Mesendoderm (in vitro differentiated cells): ENCODE measurements at regions not wholly inside any gene's neighbourhood (a gene's known extent, or its start where the extent isn't known, plus 50 kb on each side); places are given as distances from the start of the nearest gene placed in this dataset.

ENCODE experiments used
- DNase-seq: peaks from one replicate; pipeline ENCODE4 v3.0.0; 2013
- H2AK5ac ChIP-seq: 2 replicates; pipeline ENCODE4 v1.6.1; 2013; ENCODE audit warnings: low read length, inconsistent platforms
- H2BK120ac ChIP-seq: 2 replicates; pipeline ENCODE4 v1.6.1; 2013; ENCODE audit warnings: low read depth, mild to moderate bottlenecking, low read length, moderate library complexity, mixed read lengths
- H2BK15ac ChIP-seq: replicated peaks from 2 replicates; pipeline ENCODE4 v1.6.1; 2013; ENCODE audit warnings: low read depth, mild to moderate bottlenecking, moderate library complexity
- H2BK5ac ChIP-seq: 2 replicates; pipeline ENCODE4 v1.6.1; 2013; ENCODE audit warnings: low read length, inconsistent platforms
- H3K18ac ChIP-seq: 2 replicates; pipeline ENCODE4 v1.6.1; 2013; ENCODE audit warnings: mild to moderate bottlenecking, low read length, mixed read lengths
- H3K23ac ChIP-seq: one replicate; pipeline ENCODE4 v1.6.1; 2013; ENCODE audit warnings: low read length
- H3K27ac ChIP-seq: 2 replicates; pipeline ENCODE4 v1.5.1; 2013; ENCODE audit warnings: low read depth, mild to moderate bottlenecking, inconsistent platforms, low read length, moderate library complexity
- H3K27me3 ChIP-seq: 2 replicates; pipeline ENCODE4 v1.6.1; 2013; ENCODE audit warnings: low read length, control low read depth, mild to moderate bottlenecking, inconsistent platforms; ENCODE audit not compliant: insufficient read depth, poor library complexity
- H3K36me3 ChIP-seq: 2 replicates; pipeline ENCODE4 v1.6.1; 2013; ENCODE audit warnings: low read length, inconsistent platforms; ENCODE audit not compliant: control insufficient read depth, insufficient read depth
- H3K4ac ChIP-seq: one replicate; pipeline ENCODE4 v1.6.1; 2013; ENCODE audit warnings: low read depth, mild to moderate bottlenecking, low read length, moderate library complexity
- H3K4me1 ChIP-seq: 2 replicates; pipeline ENCODE4 v1.6.1; 2013; ENCODE audit warnings: low read depth, low read length, inconsistent platforms; ENCODE audit not compliant: control insufficient read depth
- H3K4me2 ChIP-seq: 2 replicates; pipeline ENCODE4 v1.6.1; 2013; ENCODE audit warnings: low read length
- H3K4me3 ChIP-seq: 2 replicates; pipeline ENCODE4 v1.5.1; 2013; ENCODE audit warnings: mild to moderate bottlenecking, low read length
- H3K56ac ChIP-seq: one replicate; pipeline ENCODE4 v1.6.1; 2013; ENCODE audit warnings: low read length
- H3K79me1 ChIP-seq: 2 replicates; pipeline ENCODE4 v1.6.1; 2013; ENCODE audit warnings: low read length, inconsistent platforms
- H3K79me2 ChIP-seq: 2 replicates; pipeline ENCODE4 v1.6.1; 2013; ENCODE audit warnings: mild to moderate bottlenecking, low read length; ENCODE audit not compliant: control insufficient read depth, insufficient read depth
- H3K9ac ChIP-seq: 2 replicates; pipeline ENCODE4 v1.6.1; 2013; ENCODE audit warnings: low read length, inconsistent platforms
- H4K5ac ChIP-seq: one replicate; pipeline ENCODE4 v1.6.1; 2013; ENCODE audit warnings: low read length
- H4K8ac ChIP-seq: one replicate; pipeline ENCODE4 v1.6.1; 2013; ENCODE audit warnings: low read depth, mild to moderate bottlenecking, control low read depth, low read length, moderate library complexity
- WGBS: extraction: QIAGEN DNeasy Blood & Tissue Kit; methylation state at CpG from one replicate; pipeline ENCODE4 v1.1.7; 2013; ENCODE audit warnings: low lambda C conversion rate, missing lambda C conversion rate; ENCODE audit not compliant: insufficient coverage; ENCODE audit errors: extremely low coverage; 5-methylcytosine and 5-hydroxymethylcytosine counted together

DNA sequence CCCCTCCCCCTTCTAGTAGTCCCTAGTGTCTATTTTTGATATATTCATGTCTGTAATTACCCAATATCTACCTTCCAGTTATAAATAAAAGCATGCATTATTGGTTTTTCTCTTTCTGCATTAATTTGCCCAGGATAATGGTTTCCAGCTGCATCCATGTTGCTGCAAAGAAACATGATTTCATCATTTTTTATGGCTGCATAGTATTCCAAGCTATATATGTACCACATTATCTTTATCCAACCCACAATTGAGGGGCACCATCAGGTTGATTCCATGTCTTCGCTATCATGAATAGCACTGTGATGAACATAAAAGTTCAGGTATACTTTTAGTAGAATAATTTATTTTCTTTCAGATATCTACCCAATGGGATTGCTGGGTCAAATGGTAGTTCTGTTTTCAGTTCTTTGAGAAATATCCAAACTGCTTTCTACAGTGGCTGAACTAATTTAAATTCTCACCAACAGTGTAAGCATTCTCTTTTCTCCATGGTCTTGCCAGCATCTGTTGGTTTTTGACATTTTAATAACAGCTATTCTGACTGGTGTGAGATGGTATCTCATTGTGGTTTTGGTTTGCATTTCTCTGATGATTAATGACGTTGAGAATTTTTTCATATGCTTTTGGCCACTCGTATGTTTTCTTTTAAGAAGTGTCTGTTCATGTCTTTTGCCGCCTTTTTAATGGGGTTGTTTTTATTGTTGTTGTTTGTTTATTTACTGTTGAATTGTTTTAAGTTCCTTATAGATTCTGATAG is 746.1 kb upstream of the MEF2C start:
- H2BK5ac ChIP-seq, result no peak overlapping the region
- no peaks in the 10 kb centered on the region for H3K36me3 ChIP-seq
- H3K18ac ChIP-seq, result no peak overlapping the region
- no CpG with 5 or more reads among the region's 4 CpGs for WGBS
- no peak overlapping the region for H3K4ac ChIP-seq
- DNase-seq, result no peak
- no peak overlapping the region for H2BK15ac ChIP-seq
- no peak overlapping the region for H2AK5ac ChIP-seq
- H3K27me3 ChIP-seq, result no peaks in the 10 kb centered on the region
- no peaks in the 10 kb centered on the region for H3K4me1 ChIP-seq
- H4K5ac ChIP-seq, result no peak overlapping the region
- no peak overlapping the region for H3K23ac ChIP-seq
- no peaks in the 10 kb centered on the region for H3K79me2 ChIP-seq
- no peak overlapping the region for H3K4me2 ChIP-seq
- H3K4me3 ChIP-seq, result no peak overlapping the region
- no peak overlapping the region for H3K9ac ChIP-seq
- H3K79me1 ChIP-seq, result no peaks in the 10 kb centered on the region
- no peak overlapping the region for H4K8ac ChIP-seq
- no peak overlapping the region for H3K56ac ChIP-seq
- H3K27ac ChIP-seq, result no peak overlapping the region
- H2BK120ac ChIP-seq, result no peak overlapping the region

DNA sequence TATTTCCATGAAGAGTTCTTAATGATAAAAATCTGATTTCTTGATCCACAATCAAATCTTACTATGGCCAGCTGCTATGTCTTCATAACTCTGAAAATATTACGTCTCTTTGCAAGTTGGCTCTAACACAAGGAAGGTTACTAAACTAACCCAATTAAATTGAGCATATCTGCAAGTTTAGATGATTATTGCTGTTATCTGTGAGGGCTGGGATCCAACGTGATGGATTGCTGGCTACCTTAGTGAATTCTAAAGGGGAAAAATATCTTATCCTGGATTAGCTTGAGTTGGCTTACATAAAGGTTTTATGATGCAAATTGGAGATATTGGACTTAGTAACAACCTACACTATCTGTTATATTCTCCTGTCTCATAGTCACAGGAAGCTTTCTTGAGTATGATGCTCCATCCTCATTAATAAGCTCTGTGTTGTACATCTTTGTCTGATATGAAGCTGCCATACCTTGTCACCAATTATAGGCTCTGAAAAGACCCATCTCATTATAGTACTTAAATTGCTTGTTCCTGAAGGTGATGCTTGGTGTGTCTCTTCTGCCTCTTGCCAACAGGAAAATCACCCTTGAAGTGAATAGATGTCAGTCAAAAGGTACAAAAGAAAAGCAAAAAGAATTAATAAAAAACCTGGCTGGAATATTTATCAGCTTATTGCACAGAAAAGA is 733.0 kb upstream of the MEF2C start:
- H3K79me1 ChIP-seq, result no peaks in the 10 kb centered on the region
- H3K4me2 ChIP-seq, result no peak overlapping the region
- no peak overlapping the region for H2AK5ac ChIP-seq
- no peaks in the 10 kb centered on the region for H3K36me3 ChIP-seq
- H2BK5ac ChIP-seq, result no peak overlapping the region
- H3K9ac ChIP-seq, result no peak overlapping the region
- no peak overlapping the region for H3K27ac ChIP-seq
- no peak overlapping the region for H4K8ac ChIP-seq
- H2BK120ac ChIP-seq, result no peak overlapping the region
- no peak overlapping the region for H2BK15ac ChIP-seq
- H3K79me2 ChIP-seq, result no peaks in the 10 kb centered on the region
- no peaks in the 10 kb centered on the region for H3K27me3 ChIP-seq
- no peak for DNase-seq
- H4K5ac ChIP-seq, result no peak overlapping the region
- no peaks in the 10 kb centered on the region for H3K4me1 ChIP-seq
- H3K4ac ChIP-seq, result no peak overlapping the region
- no peak overlapping the region for H3K4me3 ChIP-seq
- no peak overlapping the region for H3K18ac ChIP-seq
- no peak overlapping the region for H3K56ac ChIP-seq
- no peak overlapping the region for H3K23ac ChIP-seq
- WGBS, result no CpG with 5 or more reads among the region's 2 CpGs

DNA sequence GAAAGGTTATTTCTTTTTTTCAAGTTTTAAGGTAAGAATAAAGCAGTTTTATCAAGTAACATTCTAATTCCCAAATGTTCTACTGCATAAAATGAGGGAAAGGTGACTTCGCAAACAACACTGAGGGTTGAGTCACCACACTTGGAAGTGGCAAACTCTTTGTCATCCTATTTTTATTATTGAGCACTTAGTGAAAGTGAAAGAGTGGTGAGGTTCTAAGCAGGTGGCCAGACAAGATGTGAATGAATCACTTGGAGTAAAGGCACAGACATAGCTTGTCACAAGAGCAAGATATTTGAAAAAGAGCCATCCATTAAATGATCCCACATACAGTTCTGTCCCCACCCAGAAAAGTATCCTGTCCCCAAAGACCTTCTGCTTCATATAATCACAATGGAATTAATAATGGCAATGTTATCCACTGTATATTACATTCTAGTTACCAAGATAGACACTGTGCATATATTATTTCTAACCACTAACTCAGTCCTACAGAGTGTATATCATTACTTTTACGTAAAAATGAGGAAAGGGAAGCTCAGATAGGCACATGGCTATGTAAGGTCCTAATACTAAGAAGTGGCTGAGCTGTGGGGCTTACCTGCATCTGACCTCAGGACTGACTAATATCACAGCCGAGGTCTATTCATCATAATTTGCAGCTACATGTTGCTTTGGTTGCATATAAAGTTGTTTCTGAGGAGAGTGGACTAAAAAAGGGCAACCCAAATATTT is 730.4 kb upstream of the MEF2C start:
- Histone ChIP-seq H2BK5ac (no peak overlapping the region), H3K56ac (no peak overlapping the region), H3K9ac (no peak overlapping the region), H3K27ac (no peak overlapping the region), H3K36me3 (no peaks in the 10 kb centered on the region), H3K79me1 (no peaks in the 10 kb centered on the region), H2AK5ac (no peak overlapping the region), H3K4me2 (no peak overlapping the region), H3K79me2 (no peaks in the 10 kb centered on the region), H3K18ac (no peak overlapping the region), H4K5ac (no peak overlapping the region), H3K27me3 (no peaks in the 10 kb centered on the region), H4K8ac (no peak overlapping the region), H2BK15ac (no peak overlapping the region), H3K4ac (no peak overlapping the region), H3K23ac (no peak overlapping the region), H2BK120ac (no peak overlapping the region), H3K4me3 (no peak overlapping the region), H3K4me1 (no peaks in the 10 kb centered on the region)
- no peak for DNase-seq
- no CpG with 5 or more reads among the region's 3 CpGs for WGBS

DNA sequence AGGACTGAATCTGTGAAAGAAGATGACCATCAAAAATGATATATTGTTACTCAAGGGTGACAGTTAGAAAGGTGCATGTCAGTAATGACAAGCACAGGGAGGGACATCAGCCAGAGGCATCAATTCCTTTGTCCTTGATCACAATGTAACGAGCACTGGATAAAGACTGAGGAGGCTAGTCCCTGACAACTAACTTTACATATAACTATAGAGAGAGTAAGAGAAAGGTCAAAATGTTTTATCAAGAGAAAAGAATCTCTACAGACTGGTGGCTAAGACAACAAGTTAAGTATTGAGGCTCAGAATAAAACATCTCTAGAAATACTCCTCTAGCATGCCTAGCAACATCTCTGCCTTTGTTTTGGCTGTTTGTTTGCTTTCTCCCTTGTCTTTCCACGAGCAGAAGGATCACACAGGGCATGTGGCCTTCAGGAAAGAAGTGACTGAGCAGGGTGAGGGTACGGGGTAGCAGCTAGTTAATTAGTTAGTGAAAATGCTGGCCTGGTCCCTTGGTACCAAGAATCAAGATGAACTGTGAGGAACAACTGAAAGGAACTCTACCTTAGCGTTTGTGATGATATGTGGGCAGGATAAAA is 724.1 kb upstream of the MEF2C start:
- H3K56ac ChIP-seq, result no peak overlapping the region
- H3K4me2 ChIP-seq, result no peak overlapping the region
- no peak overlapping the region for H3K27ac ChIP-seq
- H4K5ac ChIP-seq, result no peak overlapping the region
- H3K4me3 ChIP-seq, result no peak overlapping the region
- H3K4me1 ChIP-seq, result no peaks in the 10 kb centered on the region
- H4K8ac ChIP-seq, result no peak overlapping the region
- H3K27me3 ChIP-seq, result no peaks in the 10 kb centered on the region
- no peak overlapping the region for H3K4ac ChIP-seq
- H2BK120ac ChIP-seq, result no peak overlapping the region
- H3K9ac ChIP-seq, result no peak overlapping the region
- no peaks in the 10 kb centered on the region for H3K79me1 ChIP-seq
- H3K36me3 ChIP-seq, result no peaks in the 10 kb centered on the region
- no peak for DNase-seq
- WGBS, result no CpG with 5 or more reads among the region's 4 CpGs
- H2AK5ac ChIP-seq, result no peak overlapping the region
- no peak overlapping the region for H2BK5ac ChIP-seq
- no peak overlapping the region for H3K18ac ChIP-seq
- H3K79me2 ChIP-seq, result no peaks in the 10 kb centered on the region
- H2BK15ac ChIP-seq, result no peak overlapping the region
- no peak overlapping the region for H3K23ac ChIP-seq

DNA sequence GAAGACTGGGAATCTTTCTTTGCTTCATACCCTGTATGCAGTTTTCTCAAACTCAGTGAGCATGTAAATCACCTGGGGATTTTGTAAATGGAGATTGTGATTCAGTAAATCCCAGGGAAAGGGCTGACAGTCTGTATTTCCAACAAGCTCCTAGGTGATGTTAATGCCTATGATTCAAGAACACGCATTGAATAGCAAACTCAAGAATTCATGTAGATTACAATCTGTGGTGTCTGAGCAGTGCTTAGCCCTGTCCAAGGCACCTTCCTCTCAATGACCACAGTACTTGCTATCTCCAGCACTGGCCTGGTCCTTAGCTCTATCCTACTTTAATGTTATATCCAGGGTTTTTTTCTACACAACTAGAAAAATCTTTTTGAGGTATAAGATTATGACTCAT is 721.4 kb upstream of the MEF2C start:
- Histone ChIP-seq H3K56ac (no peak overlapping the region), H3K18ac (no peak overlapping the region), H3K4me3 (no peak overlapping the region), H2AK5ac (no peak overlapping the region), H3K9ac (no peak overlapping the region), H3K36me3 (no peaks in the 10 kb centered on the region), H3K4me1 (no peaks in the 10 kb centered on the region), H4K5ac (no peak overlapping the region), H2BK120ac (no peak overlapping the region), H3K79me1 (no peaks in the 10 kb centered on the region), H3K4ac (no peak overlapping the region), H2BK5ac (no peak overlapping the region), H3K79me2 (no peaks in the 10 kb centered on the region), H3K4me2 (no peak overlapping the region), H2BK15ac (no peak overlapping the region), H3K23ac (no peak overlapping the region), H3K27me3 (no peaks in the 10 kb centered on the region), H4K8ac (no peak overlapping the region), H3K27ac (no peak overlapping the region)
- WGBS, result no CpG with 5 or more reads among the region's 1 CpG
- DNase-seq, result peak; percentile 21
